ENCODE measurements at regions not wholly inside any gene's neighbourhood (a gene's known extent, or its start where the extent isn't known, plus 50 kb on each side); places are given as distances from the start of the nearest gene placed in this dataset.

GRCh38 chr9:94443032-94443722 is 111.7 kb upstream of the PCAT7 start:
- TF ChIP-seq, protein P1, sequence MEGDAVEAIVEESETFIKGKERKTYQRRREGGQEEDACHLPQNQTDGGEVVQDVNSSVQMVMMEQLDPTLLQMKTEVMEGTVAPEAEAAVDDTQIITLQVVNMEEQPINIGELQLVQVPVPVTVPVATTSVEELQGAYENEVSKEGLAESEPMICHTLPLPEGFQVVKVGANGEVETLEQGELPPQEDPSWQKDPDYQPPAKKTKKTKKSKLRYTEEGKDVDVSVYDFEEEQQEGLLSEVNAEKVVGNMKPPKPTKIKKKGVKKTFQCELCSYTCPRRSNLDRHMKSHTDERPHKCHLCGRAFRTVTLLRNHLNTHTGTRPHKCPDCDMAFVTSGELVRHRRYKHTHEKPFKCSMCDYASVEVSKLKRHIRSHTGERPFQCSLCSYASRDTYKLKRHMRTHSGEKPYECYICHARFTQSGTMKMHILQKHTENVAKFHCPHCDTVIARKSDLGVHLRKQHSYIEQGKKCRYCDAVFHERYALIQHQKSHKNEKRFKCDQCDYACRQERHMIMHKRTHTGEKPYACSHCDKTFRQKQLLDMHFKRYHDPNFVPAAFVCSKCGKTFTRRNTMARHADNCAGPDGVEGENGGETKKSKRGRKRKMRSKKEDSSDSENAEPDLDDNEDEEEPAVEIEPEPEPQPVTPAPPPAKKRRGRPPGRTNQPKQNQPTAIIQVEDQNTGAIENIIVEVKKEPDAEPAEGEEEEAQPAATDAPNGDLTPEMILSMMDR (IDR thresholded peaks at IDR 0.05): no peak
- TF ChIP-seq POLR2A (IDR thresholded peaks at IDR 0.05): no peak
